Osteoblast (primary cell): ENCODE measurements at regions not wholly inside any gene's neighbourhood (a gene's known extent, or its start where the extent isn't known, plus 50 kb on each side); places are given as distances from the start of the nearest gene placed in this dataset.
"Not testable (repeated sequence)": the region's sequence is repeated elsewhere in the genome, so short reads cannot be mapped to it uniquely, and the experiment has no call there.

Experiments
- DNase-seq: peaks from one replicate; pipeline ENCODE4 v3.0.0; 2011; ENCODE audit warnings: low spot score, mixed read lengths; ENCODE audit not compliant: insufficient read length; ENCODE audit errors: missing footprints
- H2AFZ ChIP-seq: 2 replicates; pipeline ENCODE4 v1.6.0; 2011; ENCODE audit warnings: mild to moderate bottlenecking, low read length
- H3K27ac ChIP-seq: 2 replicates; pipeline ENCODE4 v1.5.1; 2011; ENCODE audit warnings: mild to moderate bottlenecking, low read depth, low read length, moderate library complexity
- H3K27me3 ChIP-seq: 2 replicates; pipeline ENCODE4 v1.6.0; 2012; ENCODE audit warnings: mild to moderate bottlenecking, control low read depth, inconsistent platforms, low read length, moderate library complexity; ENCODE audit not compliant: insufficient read depth
- H3K36me3 ChIP-seq: 2 replicates; pipeline ENCODE4 v1.5.1; 2011; ENCODE audit warnings: mild to moderate bottlenecking, low read length, control low read depth, moderate library complexity; ENCODE audit not compliant: insufficient read depth
- H3K4me1 ChIP-seq: 2 replicates; pipeline ENCODE4 v1.5.1; 2011; ENCODE audit warnings: mild to moderate bottlenecking, low read length, control low read depth, moderate library complexity; ENCODE audit not compliant: insufficient read depth
- H3K4me2 ChIP-seq: 2 replicates; pipeline ENCODE4 v1.6.0; 2011; ENCODE audit warnings: mild to moderate bottlenecking, low read length; ENCODE audit not compliant: insufficient read depth
- H3K4me3 ChIP-seq: fragments of 200-600 bp; sonication (generic); 3 replicates; pipeline ENCODE4 v1.5.1; 2012; ENCODE audit warnings: mild to moderate bottlenecking, low read length, inconsistent platforms; ENCODE audit not compliant: insufficient read depth
- H3K79me2 ChIP-seq: 2 replicates; pipeline ENCODE4 v1.6.0; 2012; ENCODE audit warnings: mild to moderate bottlenecking, low read length, control low read depth, inconsistent platforms; ENCODE audit not compliant: insufficient read depth
- H3K9me3 ChIP-seq: 2 replicates; pipeline ENCODE4 v1.5.1; 2011; ENCODE audit warnings: low read depth, low read length, control low read depth
- H4K20me1 ChIP-seq: 2 replicates; pipeline ENCODE4 v1.6.0; 2012; ENCODE audit warnings: mild to moderate bottlenecking, low read length, control low read depth; ENCODE audit not compliant: insufficient read depth
- CTCF ChIP-seq: IDR thresholded peaks from 2 replicates; pipeline ENCODE4 v1.5.1; 2011; ENCODE audit warnings: mild to moderate bottlenecking, low read depth, low read length, moderate library complexity; ENCODE audit errors: extremely low read depth

DNA sequence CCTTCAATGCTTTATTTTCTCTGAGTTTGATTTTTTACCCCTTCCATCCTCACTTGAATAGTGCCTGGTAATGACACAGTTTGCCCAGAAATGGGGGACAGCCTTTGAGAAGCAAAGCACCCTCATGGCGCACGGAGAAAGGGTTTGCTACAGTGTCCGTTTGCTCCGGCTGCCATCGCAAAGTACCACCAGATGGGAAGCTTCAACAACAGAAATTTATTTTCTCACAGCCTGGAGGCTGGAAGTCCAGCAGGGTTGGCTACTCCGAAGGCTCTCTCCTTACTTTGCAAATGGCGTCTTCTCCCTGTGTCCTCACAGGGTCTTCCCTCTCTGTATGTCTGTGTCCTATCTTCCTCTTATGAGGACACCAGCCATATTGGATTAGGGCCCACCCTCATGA, 327.7 kb upstream of the KAZN start:
- Histone ChIP-seq H3K36me3 (no peaks in the 10 kb centered on the region), H3K27me3 (no peaks in the 10 kb centered on the region), H3K79me2 (no peaks in the 10 kb centered on the region), H2AFZ (no peak overlapping the region), H3K4me3 (no peak overlapping the region), H3K9me3 (peaks cover 3% of the 10 kb centered on the region), H4K20me1 (no peaks in the 10 kb centered on the region), H3K4me1 (no peaks in the 10 kb centered on the region), H3K27ac (no peak overlapping the region), H3K4me2 (no peak overlapping the region)
- no peak for DNase-seq
- no peak for TF ChIP-seq CTCF

DNA sequence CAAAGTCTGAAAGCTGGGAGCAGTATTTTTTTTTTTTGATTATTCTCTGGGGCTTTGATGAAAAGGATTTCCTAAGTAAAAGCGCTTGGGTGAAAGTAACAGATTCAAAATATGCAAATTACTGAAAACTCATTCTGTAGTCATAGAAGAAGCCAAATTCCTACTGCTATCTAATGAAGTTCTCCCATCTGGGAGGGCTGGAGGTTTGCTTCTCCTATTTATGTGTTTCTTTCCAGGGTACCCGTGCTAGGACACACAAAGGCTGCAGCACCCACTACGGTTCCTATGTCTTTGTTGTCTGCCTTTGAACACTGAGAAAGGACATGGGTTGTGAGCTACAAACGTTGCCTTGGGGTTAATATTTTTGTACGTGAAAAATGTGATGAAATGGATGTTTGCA, 324.7 kb upstream of the KAZN start:
- no peak for DNase-seq
- no peak for TF ChIP-seq CTCF
- Histone ChIP-seq H3K4me2 (no peak overlapping the region), H3K4me3 (no peak overlapping the region), H3K27ac (no peak overlapping the region), H4K20me1 (no peaks in the 10 kb centered on the region), H2AFZ (no peak overlapping the region), H3K4me1 (no peaks in the 10 kb centered on the region), H3K79me2 (no peaks in the 10 kb centered on the region), H3K9me3 (peaks cover 3% of the 10 kb centered on the region), H3K36me3 (no peaks in the 10 kb centered on the region), H3K27me3 (no peaks in the 10 kb centered on the region)

DNA sequence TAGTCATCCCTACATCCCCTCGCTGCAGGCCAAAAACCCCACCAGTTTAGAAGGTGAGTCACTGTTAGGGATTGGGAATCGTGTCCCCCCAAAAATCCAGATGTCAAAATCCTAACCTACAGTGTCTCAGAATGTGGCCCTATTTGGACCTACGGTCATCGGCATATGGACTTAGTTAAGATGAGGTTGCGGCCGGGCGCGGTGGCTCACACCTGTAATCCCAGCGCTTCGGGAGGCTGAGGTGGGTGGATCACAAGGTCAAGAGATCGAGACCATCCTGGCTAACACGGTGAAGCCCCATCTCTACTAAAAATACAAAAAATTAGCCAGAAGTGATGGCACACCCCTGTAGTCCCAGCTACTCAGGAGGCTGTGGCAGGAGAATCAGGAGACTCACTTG, 318.6 kb upstream of the KAZN start:
- H4K20me1 ChIP-seq, DNase-seq, H3K9me3 ChIP-seq, H3K27me3 ChIP-seq, H3K4me3 ChIP-seq, H3K4me1 ChIP-seq, H3K4me2 ChIP-seq, H2AFZ ChIP-seq, H3K27ac ChIP-seq, H3K79me2 ChIP-seq, H3K36me3 ChIP-seq: not testable (repeated sequence)

DNA sequence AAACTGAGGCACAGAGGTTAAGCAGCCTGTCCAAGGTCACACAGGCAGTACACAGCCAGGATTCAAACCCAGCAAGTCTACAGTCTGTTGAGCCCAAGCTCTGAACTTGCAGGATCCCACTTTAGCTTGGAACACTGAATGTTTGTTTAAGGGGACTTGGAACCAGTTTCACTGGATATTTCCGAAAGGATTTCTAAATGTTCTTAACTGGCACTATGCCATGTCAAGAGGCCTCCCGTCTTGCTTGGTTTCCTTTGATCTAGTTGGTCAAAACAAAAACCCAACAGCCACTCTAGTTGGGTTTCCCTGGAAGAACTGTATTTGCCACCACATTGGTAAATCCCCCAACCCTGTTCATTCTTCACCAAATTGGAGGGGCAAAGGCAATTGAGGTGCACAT, 317.6 kb upstream of the KAZN start:
- no peak overlapping the region for H3K27ac ChIP-seq
- DNase-seq, result no peak
- no peak overlapping the region for H2AFZ ChIP-seq
- H3K36me3 ChIP-seq, result no peaks in the 10 kb centered on the region
- no peaks in the 10 kb centered on the region for H4K20me1 ChIP-seq
- no peaks in the 10 kb centered on the region for H3K79me2 ChIP-seq
- no peaks in the 10 kb centered on the region for H3K27me3 ChIP-seq
- no peak overlapping the region for H3K4me2 ChIP-seq
- no peaks in the 10 kb centered on the region for H3K9me3 ChIP-seq
- TF ChIP-seq CTCF, result no peak
- peaks cover 6% of the 10 kb centered on the region for H3K4me1 ChIP-seq
- H3K4me3 ChIP-seq, result no peak overlapping the region

DNA sequence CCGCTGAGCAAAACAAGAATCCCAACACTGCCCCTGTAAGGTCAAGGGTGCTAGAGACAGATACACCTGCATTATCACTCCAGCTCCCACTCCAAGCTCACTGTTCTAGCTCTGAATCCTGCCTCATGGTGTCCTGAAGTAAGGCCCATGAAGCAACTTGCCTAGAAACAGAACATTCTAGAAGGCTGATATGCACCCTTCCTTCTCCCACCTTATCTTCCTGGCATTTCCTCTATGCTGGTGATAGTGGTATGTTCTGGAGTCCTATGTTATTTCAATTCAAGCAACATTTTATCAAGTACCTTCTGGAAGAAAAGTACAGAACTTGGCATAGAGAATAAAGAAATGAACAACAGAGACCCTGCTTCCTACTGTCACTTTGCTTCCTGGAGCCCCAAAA, 317.1 kb upstream of the KAZN start:
- Histone ChIP-seq H3K9me3 (no peaks in the 10 kb centered on the region), H3K27me3 (no peaks in the 10 kb centered on the region), H3K4me2 (no peak overlapping the region), H3K4me3 (no peak overlapping the region), H3K36me3 (no peaks in the 10 kb centered on the region), H2AFZ (no peak overlapping the region), H3K27ac (no peak overlapping the region), H4K20me1 (no peaks in the 10 kb centered on the region), H3K4me1 (peaks cover 6% of the 10 kb centered on the region), H3K79me2 (no peaks in the 10 kb centered on the region)
- TF ChIP-seq CTCF, result no peak
- DNase-seq, result no peak
